Epithelial cell of esophagus (primary cell): ENCODE measurements at regions not wholly inside any gene's neighbourhood (a gene's known extent, or its start where the extent isn't known, plus 50 kb on each side); places are given as distances from the start of the nearest gene placed in this dataset.
A peak's percentile ranks its signal among the peaks of the same experiment; 100 is the strongest.

Source experiments
- DNase-seq: peaks from one replicate; pipeline ENCODE4 v3.0.0; 2010; ENCODE audit warnings: low read depth
- H3K4me3 ChIP-seq: 2 replicates; pipeline ENCODE4 v1.5.1; 2011; ENCODE audit warnings: mild to moderate bottlenecking, low read length, control low read depth
- TF ChIP-seq, protein P1 (sequence below): IDR thresholded peaks from 2 replicates; pipeline ENCODE4 v1.5.1; 2011; ENCODE audit warnings: low read depth, mild to moderate bottlenecking, low read length, control low read depth, inconsistent platforms; ENCODE audit not compliant: insufficient read depth; ENCODE audit errors: missing control alignments

DNA sequence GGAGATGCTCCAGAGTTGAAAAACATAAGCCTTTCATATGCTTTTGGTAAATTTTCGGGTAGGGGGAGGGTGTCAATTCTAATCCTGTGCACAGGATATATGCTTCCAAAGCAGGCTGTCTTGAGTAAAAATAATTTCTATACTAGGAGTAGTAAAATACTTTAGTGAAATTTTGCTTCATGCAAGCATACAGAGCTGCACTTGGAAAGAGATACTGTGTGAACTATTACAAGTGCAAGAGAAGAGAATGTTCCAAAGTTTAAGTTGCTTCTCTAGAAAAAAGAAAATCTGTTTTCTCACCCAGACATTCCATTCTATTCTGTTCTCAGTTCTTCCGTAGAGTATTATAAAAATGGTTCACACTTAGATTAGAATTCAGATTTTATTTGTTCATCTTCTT, 324.6 kb upstream of the AADAT start:
- DNase-seq, result no peak
- H3K4me3 ChIP-seq, result no peak overlapping the region
- TF ChIP-seq, protein P1, sequence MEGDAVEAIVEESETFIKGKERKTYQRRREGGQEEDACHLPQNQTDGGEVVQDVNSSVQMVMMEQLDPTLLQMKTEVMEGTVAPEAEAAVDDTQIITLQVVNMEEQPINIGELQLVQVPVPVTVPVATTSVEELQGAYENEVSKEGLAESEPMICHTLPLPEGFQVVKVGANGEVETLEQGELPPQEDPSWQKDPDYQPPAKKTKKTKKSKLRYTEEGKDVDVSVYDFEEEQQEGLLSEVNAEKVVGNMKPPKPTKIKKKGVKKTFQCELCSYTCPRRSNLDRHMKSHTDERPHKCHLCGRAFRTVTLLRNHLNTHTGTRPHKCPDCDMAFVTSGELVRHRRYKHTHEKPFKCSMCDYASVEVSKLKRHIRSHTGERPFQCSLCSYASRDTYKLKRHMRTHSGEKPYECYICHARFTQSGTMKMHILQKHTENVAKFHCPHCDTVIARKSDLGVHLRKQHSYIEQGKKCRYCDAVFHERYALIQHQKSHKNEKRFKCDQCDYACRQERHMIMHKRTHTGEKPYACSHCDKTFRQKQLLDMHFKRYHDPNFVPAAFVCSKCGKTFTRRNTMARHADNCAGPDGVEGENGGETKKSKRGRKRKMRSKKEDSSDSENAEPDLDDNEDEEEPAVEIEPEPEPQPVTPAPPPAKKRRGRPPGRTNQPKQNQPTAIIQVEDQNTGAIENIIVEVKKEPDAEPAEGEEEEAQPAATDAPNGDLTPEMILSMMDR, result no peak

DNA sequence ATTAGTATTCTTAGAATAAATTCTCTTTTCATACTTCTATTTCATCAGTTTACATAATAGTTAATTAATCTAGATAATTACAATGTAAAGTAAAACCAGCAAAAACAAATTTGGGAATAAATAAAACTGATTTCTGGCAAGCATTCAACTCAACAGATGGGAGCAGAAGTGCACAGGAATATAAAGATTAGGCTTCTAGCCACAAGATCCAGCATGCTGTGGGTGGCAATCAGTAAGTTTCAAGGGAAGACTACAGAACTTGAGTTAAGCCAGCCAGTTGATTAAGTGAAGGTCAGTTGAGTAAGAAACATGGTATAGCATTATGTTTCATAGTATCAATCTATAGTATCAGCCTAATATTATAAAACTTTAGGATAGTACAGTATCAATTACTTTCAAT, 324.2 kb upstream of the AADAT start:
- no peak for DNase-seq
- H3K4me3 ChIP-seq, result no peak overlapping the region
- TF ChIP-seq, protein P1, result no peak

DNA sequence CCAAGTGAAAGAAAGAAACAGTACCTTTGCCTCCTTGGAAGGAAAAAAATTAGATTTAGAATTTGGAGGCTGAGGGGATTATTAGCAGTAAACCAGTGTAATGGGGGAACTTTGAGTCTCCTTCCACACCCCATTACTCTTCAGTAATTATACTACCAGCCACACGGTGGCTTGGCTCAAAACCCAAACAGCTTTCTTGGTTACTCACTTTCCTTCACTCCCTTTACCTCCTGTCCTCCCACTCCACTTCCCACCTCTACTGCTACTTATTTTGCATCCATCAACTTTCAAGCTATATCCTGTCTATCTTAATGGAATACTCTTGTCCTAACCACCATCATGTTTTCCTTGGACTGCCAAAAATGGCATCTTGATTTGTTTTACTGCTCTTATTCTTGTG, 310.6 kb upstream of the AADAT start:
- no peak for DNase-seq
- H3K4me3 ChIP-seq, result no peak overlapping the region
- TF ChIP-seq, protein P1, result no peak

DNA sequence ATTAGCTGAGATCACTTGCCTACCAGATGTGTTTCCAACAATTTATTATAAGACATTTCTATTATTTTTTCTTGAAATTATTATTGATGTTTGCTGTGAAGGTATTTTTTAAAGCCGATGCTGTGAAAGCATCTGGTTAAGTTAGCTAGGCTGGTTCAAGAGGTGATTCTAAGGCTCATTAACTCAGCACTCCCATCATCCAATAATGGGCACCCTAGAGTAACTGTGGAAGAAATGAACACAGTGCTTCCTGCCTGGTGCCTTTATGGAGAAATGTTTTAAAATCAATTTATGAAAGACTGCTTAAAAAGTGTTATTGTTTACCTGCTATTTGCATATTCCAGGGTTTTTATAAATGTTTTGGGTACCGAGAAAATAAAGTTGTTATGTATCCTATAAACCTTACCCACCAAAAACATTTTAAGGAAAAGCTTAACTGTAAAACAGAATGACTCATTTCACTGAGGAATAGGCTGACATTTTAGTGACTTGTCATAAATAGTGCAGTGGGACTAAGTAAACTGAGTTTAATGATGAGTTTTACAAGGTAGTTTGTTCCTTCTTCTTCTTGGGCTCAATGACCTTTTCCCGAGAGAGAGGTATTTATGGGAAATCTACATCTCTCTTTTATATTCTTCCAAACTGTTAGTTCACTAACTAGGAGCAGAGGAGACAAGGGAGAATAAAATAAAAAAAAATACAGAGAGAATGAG, 310.0 kb upstream of the AADAT start:
- DNase-seq, result no peak
- TF ChIP-seq, protein P1, result no peak
- no peak overlapping the region for H3K4me3 ChIP-seq

DNA sequence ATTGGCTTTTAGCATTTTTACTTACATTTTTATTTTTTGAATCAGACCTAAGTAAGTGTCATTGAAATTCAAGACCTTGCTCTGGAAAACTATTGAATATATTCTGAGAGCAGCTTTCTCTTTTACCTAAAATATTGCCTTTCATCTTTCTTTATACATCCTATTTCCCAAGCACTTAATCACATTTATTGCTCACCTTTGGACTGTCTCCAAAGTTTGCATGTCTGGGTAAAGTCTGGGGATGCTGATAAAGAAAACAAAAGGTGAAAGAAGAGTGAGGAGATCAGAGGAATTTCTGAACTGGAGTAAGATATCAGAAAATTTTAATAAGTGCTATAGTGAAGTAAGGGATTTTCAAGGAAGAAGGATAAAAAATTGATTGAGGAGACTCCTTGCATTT, 308.5 kb upstream of the AADAT start:
- no peak overlapping the region for H3K4me3 ChIP-seq
- TF ChIP-seq, protein P1, result no peak
- DNase-seq, result peak; percentile 18

DNA sequence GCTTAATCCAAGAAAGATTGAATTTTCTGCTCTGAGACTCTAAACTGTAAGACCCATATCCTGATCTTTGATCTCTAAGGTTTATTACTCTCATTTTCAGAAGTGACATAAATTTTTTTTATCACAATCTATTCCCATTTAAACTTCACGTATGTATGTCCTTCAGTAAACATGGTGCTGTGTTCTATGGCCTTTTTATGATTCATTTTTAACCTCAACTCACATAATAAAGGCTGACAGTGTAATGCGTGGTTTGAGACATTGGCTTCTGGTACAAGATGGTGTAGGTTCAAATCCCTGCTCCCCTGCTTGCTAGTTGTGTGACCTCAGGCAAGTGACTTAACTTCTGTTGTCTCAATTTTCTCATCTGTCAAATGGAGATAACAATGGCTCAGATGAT, 306.0 kb upstream of the AADAT start:
- no peak for DNase-seq
- TF ChIP-seq, protein P1, result no peak
- no peak overlapping the region for H3K4me3 ChIP-seq

DNA sequence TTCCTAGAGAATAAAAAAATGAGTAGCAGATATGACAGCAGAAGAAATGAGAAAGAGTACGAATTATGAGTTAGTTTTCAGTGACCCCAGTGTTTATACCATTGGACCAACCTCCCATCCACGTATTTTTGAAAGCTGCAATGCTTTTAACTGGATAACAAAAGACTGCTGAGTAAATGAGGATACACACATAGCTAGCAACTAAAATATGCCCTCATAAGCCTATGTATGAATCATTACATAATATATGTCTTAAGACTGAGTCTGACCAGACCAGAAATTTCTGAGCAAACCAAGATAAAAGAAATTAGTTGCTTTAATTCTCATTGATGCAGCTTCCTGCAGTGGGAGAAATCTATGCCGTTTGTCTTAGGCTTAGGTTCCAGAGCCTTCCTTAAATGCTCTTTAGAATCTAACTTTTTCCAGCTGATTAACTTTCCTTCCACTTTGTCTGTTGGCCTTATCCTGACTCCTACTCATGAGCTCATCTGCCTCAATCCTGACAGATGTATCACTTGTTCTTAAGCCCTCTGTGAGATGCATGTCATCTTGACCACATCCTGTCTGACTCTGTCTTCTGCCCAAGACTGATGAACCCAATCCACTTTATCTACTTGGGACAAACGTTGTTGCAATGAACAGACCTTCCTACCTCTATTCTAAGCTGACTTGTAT, 301.4 kb upstream of the AADAT start:
- peak; percentile 72 for DNase-seq
- TF ChIP-seq, protein P1, result no peak
- H3K4me3 ChIP-seq, result no peak overlapping the region
